ENCODE measurements at regions not wholly inside any gene's neighbourhood (a gene's known extent, or its start where the extent isn't known, plus 50 kb on each side); places are given as distances from the start of the nearest gene placed in this dataset.
"Not testable (repeated sequence)": the region's sequence is repeated elsewhere in the genome, so short reads cannot be mapped to it uniquely, and the experiment has no call there.

DNA sequence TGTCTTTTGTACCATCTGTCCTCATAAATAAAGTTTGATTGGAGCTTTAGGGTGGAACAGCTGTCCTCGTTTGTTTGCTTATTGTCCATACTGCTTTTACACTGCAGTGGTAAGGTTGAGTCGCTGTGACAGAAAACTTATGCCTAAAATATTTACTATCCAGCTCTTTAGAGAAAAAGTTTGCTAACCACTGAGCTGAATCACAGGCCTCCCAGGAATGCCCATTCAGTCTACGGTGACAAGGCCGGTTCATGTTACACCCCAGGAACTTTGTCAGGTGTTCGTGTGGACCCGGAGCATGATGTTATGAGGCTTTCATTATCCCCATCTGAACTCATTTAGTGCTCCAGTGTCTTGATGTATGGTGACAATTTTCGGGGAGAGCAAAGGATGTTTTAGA lies 401.1 kb downstream of the SAMD5 start:
- DNase-seq (ENCODE audit: low spot score), result no peak

DNA sequence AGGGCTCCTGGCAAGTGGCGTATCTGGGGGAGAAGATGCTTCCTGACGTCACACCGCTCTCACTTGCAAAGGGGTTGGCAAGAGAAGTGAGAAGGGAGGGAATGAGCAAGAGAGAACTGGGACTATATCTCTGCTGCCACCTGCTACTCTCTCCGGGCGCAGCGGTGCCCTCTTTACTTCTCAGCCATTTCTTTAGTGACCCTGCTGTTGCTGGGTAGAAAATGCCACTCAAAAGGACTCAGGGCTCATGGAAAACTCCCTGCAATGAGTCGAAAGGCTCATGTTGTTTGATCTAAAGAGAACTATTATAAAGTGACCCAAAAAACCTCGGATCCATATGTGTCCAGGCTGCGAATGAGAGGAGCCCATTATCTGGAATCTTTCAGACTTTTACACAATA lies 401.8 kb downstream of the SAMD5 start:
- DNase-seq (ENCODE audit: low spot score), result no peak

DNA sequence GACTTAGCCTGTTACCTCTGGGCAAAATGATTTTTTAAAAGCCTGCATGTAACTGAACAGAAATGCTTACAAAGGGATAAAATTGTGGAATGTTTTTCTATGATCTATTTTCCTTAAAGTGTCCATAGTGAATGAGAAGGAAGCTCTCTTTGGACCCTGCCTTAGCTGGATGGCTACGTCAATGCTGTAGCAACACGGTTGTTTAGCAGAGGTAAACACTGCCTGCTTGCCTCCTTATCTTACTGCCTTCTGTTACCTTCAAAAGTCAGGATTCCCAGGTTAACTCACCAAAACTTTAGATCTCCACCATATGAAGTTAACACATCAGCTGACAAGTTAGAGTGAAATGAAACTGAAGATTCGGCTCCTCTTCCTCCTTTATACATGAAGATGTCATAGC lies 402.6 kb downstream of the SAMD5 start:
- no peak for DNase-seq (ENCODE audit: low spot score)

DNA sequence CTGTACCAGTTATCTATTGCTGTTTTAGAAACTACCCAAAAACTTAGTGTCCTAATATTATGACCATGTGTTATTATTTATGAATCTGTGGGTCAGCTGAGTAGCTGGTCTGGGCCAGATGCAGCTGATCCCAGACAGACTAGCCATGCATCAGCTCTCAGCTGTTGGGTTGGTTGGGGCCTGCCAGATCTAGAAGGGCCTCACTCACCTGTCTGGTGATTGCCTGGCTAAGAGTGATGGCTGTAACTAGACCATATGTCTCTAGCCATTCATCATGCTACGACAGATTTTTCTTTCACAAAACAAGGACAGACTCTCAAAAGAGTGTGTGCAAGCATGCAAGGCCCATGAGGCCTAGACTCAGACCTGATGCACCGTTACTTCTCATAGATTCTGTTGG lies 403.2 kb downstream of the SAMD5 start:
- DNase-seq (ENCODE audit: low spot score), result no peak

DNA sequence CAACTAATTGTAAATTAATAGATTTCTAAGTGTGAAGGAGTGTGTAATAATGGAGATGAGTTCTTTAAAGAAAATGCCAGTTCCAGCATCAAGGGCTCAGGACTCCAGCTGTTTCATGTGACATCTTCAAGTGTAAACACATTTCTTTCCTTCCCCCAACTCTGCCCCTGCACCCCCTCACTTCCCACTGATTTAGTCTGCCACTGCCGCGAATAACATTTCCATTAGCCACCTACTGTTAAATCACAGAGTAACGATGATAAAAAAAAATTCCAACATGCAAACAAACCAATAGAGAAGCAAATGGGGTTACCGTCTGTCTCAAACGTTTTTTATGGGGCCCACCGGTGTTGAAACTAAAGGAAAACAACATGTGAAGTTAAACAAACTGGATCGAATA lies 414.3 kb downstream of the SAMD5 start:
- no peak for DNase-seq (ENCODE audit: low spot score)

DNA sequence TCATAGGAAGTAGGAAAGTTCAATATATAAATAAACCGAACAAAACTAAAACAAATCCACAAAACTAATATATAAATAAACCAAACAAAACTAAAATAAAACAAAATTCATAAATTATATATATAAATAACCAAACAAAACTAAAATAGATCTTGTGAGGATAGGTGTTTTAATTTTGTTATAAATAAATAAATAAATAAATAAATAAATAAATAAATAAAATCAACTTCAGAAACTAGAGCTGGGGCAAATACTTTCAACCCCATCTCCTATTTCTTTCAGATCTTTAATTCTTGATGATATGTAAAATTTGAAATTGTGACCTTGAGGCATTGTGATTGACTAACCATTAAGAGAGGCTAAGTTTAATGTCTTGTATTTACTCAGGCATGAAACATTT lies 416.1 kb downstream of the SAMD5 start:
- no peak for DNase-seq (ENCODE audit: low spot score)

DNA sequence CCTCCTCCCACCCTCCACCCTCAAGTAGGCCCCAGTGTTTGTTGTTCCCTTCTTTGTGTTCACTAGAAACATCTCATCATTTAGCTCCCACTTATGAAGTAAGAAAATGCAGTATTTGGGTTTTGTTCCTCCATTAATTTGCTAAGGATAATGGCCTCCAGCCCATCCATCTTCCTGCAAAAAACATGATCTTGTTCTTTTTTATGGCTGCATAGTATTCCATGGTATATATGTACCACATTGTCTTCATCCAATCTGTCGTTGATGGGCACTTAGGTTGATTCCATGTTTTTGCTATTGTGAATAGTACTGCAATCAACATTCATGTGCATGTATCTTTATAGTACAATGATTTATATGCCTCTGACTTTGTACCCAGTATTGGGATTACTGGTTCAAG lies 416.8 kb upstream of the SASH1 start:
- DNase-seq (ENCODE audit: low spot score), result no peak

DNA sequence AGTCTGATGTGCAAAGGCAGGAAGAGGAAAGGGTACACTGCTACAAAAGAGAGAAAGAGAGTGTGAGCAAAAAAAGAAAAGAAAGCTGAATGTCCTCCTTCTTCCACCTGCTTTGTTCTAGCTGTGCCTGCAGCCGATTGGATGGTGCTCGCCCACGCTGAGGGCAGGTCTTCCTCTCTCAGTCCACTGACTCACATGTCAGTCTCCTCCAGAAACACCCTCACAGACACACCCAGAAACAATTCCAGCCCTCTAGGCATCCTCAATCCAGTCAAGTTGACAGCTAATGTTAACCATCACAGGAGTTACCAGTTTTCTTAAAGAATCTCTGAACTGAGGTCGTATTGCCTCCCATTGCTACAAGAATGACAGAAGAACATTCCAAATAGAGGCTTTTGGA lies 411.9 kb upstream of the SASH1 start:
- DNase-seq (ENCODE audit: low spot score), result no peak

DNA sequence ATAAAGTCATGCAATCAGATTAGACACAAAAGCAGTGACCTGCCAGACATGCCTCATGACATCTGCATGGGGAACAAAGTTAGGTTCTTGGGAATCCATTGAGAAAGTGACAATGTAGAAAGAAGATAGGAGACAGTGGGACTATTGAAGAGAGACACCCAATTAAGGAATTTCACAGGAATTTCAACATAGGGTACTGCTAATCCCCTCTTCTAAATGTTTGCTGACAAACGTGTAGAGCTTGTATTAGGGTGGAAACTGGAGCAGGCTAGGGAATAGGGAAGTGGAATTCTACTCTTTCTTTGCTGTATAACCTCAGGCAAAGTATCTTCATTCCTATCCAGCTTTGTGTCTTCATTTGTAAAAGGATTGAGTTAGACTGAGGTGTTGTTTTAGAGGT lies 409.4 kb upstream of the SASH1 start:
- no peak for DNase-seq (ENCODE audit: low spot score)

DNA sequence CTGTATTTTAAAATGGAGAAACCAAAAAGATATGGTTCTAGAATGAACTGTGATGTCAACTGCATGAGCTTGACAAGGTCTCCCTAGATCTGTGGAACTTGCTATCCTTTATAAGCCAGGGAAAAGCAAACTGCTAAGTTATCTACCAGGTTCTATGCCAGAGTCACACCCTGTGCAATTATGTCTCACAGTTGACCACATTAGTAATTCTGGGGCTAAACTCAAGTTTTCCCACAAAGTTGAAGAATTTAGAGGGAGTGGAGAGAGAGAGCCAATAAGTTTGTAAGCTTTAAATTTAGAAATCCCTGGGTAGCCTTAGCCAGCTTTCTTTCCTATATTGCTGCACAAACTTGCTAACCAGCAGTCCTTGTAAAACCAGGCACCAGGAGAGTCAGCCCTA lies 407.0 kb upstream of the SASH1 start:
- DNase-seq (ENCODE audit: low spot score), result no peak

DNA sequence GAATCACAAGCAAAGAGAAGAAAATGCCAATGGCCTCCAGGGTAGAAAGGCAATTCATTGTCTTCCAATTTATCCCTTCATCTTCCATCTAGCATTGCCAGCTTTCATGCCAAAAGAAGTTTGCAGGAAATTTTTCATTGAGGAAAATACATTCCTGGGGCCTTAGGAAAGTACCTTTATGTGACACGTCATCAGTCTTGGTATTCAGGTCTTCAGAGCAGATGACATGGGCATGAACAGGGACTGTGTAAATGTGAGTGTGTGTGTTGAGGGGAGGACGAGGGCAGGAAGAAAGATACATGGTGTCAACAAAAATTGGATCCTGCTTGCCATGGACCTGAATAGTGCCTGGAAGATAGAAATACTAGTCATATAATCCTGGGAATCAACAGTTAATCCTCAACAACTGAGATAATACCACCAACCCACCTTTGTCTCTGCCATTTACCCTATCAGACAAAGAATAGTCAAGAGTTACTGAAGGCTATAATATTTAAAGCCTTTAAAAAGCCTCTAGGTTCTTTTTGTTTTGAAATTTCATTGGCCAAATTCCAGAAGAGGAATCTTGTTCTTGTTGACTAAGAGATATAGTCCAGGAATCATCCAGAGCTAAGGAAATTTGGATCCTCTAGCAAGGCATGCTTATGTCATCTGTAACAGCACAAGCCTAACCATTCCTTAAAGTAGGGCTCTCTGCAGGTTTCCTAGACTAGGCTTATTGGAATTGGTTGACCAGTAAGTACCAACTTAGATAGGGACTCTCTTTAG lies 405.8 kb upstream of the SASH1 start:
- no peak for DNase-seq (ENCODE audit: low spot score)

DNA sequence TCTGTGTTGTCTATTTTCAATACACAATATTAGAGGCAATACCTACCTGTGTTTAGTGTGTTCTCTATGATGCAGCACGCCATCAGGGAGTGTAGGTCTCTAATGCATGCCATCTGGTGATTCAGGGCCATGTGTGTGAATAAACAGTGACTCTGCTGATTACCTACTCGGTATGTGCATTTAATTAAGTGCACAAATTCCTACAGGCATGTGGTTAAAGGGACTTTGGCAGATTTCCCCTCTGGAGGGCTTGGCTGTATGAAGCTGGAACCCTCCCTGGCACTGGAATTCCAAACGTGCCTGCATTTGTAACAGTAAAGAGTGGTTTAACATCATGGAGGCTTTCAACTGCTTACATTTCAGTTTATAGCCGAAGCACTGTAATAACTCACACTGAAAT lies 401.5 kb upstream of the SASH1 start:
- DNase-seq (ENCODE audit: low spot score), result no peak

DNA sequence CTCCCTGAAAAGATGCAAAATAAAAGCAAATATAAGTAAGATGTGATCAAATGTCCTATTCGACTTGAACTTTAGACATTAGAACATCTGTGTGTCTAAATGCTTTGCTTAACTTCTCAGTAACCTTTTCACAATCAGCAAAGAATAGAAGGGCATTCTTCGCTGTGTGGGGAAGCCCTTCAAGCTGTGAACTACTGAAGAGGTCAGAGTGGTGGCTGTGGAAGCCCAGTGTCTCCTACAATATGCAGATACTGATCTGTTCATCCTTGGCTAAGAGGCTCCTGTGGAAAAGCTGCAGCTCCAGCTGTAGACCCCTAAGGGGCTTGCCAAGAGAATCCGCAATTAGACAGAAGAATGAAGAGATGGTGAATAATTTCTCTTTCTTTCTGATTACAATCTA lies 400.3 kb upstream of the SASH1 start:
- DNase-seq (ENCODE audit: low spot score), result no peak

DNA sequence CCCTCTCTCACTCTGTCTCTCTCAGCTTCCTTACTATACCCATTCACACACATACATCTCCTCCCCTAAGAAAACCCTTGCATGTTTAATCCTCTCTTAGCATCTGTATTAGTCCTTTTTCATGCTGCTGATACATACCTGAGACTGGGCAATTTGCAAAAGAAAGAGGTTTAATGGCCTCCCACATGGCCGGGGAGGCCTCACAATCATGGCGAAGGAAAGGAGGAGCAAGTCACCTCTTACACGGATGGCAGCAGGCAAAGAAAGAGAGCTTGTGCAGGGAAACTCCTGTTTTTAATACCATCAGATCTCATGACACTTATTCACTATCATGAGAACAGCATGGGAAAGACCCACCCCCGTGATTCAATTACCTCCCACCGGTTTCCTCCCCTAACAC lies 398.5 kb upstream of the SASH1 start:
- no peak for DNase-seq (ENCODE audit: low spot score)

DNA sequence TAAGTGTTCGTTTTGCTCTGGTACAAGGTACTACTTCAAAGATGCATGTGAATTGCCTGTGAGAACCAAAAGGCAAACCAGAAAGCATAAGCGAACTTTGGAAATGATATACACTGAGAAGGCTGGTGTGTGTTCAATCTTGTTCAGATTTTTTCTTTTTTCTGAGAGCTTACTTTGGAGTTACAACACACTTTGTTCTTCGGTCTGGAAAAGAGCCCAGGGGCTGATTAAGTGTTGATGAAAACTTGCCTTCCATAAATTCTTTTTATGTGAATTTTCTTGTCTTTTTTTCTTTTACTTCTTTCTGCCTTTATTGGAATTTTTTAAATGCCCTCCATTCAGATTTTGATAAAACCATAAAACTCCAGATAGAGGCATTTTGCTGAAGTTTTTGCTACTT lies 395.1 kb upstream of the SASH1 start:
- DNase-seq (ENCODE audit: low spot score), result no peak

DNA sequence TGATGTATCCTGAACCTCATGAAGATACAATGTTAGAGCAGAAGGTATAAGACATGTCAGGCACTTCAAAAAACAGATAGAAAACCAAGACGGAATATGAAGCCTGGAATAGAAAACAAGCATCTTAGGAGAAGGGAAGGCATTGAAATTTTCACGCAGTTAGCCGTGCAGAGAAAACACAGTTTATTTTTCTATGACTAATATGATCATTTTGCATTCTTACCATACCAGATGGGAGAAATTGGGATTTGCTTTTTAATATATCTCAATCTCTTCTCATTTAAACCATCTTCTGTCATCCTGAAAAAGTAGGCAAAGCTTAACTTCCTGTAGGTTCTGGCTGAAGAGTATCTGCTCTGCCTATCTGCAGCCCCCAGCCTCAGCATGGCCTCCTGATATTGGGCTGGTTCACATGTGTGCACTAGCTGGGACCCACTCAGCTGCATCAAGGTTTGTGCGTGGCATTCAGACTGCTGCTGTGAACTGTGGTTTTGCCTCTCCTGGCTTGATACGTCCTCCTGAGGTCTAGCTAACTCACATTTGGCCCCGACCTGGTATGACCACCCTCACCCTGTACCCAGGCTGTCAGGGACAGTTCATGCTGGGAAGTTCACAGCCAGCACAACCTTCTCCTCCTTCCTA lies 392.5 kb upstream of the SASH1 start:
- DNase-seq (ENCODE audit: low spot score), result no peak

DNA sequence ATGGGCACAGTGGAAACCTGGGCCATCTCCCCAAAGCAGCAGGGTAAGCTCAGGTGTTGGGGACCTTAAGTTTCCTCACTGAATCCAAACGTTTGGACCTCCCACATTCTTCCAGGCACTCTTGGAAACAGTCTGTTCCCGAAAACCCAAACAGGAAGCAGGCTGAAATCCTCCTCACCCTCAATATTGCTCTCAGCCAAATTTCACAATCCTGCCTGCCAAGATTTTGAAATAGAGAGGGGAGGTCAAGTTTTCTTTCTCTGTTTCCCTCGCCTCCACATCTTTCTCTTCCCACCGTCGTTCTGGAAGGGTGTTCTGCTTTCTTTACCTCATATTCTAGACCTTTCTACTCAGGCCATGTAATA lies 392.0 kb upstream of the SASH1 start:
- DNase-seq (ENCODE audit: low spot score), result no peak

DNA sequence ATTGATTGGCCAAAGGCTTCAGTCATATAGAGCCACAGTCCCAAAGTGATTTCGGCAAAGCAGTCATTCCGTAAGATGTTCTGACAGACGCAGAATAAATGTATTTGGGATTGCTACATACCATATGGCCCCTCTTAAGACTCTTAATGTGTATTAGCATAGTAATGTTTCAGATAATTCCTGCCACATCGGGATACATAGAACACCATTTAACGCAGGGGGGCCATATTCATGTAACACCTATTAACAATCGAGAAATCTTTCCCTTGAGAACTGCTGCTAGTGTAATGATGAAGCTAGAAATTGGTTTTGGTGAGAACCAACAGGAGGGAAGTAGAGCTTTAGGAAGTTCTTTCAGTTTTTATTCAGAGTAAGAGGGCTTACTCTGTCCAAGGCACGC lies 390.9 kb upstream of the SASH1 start:
- no peak for DNase-seq (ENCODE audit: low spot score)

DNA sequence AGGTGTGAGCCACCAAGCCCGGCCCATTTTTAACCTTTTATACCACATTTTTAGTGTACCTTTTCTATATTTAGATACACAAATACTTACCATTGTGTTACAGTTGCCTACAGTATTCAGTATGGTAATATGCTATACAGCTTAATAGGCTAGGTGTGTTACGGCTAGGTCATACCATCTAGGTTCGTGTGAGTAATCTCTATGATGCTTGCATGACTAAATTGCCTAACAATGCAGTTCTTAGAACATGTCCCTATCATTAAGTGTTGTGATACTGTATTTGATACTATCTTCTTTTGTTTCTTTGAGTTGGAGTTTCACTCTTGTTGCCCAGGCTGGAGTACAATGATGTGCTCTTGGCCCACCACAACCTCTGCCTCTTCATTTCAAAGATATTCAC lies 387.7 kb upstream of the SASH1 start:
- DNase-seq (ENCODE audit: low spot score), result no peak

DNA sequence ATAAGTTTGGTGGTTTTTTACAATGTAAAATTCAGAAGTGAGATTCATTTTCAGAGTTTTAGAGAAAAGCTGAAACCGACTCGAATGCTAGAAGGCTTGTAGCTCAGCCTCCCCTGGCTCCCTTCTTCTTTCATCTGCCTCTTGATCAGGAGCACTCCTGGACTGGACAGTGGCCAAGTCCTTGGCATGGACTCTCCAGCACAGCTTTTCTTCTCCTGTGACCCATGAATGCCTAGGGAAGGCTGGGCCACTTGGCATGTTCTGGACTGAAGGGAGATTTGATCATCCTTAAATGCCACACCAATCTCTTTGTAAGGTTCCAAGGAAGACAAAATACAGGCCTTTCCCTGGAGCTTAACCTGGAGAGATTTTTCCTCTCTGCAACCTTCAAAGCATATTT lies 384.0 kb upstream of the SASH1 start:
- no peak for DNase-seq (ENCODE audit: low spot score)

DNA sequence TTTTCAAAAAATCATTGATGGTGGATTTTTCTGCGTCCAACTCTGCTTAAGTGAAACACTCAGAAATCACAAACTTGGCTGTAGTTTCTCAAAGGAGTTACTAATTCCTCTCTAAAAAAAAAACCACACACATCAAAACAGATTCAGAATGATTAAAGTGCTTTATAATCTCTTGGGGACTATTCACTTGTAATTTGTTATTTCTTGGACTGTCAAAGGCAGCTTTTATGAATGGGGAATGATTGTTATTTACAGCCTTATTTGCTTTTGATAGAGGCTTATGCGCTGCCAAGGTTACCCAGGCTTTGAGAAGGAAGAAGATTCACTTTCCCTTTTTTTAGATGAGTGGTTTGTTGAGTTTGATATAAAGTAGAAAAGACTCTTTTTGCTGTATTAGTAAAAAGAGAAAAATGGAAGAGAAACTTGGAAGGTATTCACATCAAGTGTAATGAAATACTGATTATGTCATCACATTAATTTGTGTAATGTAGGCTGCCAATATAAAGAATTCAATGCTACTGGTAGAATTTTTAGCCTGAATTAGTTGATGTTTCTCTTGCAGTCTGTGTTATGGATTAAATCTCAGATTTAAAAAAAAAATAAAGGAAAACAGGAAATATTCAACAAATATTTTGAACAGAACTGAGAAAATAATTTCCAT lies 381.0 kb upstream of the SASH1 start:
- no peak for DNase-seq (ENCODE audit: low spot score)

DNA sequence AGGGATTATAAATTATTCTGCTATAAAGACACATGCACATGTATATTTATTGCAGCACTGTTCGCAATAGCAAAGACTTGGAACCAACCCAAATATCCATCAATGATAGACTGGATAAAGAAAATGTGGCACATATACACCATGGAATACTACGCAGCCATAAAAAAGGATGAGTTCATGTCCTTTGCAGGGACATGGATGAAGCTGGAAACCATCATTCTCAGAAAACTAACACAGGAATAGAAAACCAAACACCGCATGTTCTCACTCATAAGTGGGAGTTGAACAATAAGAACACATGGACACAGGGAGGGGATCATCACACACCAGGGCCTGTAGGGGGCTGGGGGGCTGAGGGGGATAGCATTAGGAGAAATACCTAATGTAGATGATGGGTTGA lies 377.2 kb upstream of the SASH1 start:
- DNase-seq (ENCODE audit: low spot score), result not testable (repeated sequence)

DNA sequence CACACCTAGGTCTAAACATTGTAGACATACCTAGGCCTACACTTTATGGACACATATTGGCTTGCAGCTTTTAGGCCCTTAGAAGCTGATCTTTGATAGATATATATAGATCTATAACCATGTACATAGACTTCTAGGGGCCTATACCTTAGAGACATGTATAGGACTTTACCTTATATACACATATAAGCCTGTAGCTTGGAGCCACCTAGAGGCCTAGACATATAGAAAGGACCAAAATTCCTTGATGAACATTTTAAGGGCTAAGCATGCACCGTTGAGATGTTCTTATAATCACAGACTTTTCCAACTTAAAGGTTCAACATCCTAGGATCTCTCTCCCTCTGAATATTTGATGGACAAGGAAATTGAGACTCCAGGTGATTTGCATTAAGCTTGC lies 371.7 kb upstream of the SASH1 start:
- DNase-seq (ENCODE audit: low spot score), result no peak

DNA sequence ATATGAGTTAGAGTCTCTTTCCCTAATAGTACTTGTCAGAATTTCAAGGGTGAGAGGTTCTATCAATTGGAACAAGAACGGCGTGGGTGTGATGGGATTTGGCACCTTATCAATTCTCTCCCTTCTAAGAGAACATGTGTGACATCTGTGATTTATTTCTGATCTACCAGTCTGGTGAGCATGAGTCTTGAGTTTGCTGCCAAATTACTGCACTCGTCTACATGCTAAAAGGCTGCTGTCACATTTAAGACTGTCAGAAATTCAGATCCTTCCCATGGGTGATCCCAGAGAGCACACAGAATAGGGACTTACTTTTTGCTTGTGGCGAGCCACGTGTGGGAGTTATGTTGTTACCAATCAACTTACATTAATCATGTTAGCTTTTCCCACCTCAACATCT lies 370.2 kb upstream of the SASH1 start:
- no peak for DNase-seq (ENCODE audit: low spot score)
